CD8-positive, alpha-beta memory T cell (primary cell): ENCODE measurements at regions not wholly inside any gene's neighbourhood (a gene's known extent, or its start where the extent isn't known, plus 50 kb on each side); places are given as distances from the start of the nearest gene placed in this dataset.

Experiments
- CTCF ChIA-PET: fragments of 350-600 bp; sonication (Branson Sonifier 250); formaldehyde crosslinking; loops from one replicate; lab custom pipeline; 2021; ENCODE audit warnings: antibody characterized with exemption; lab: Charles Lee
- POLR2A ChIA-PET: fragments of 350-600 bp; sonication (Branson Sonifier 250); formaldehyde crosslinking; loops from one replicate; lab custom pipeline; 2021; ENCODE audit warnings: antibody characterized with exemption; lab: Charles Lee
- DNase-seq, 5 donors: peaks; one replicate each; pipeline versions ENCODE4 v3.0.0 to v3.0.0-alpha.2; 2020 to 2022; ENCODE audit warnings: mixed read lengths in 1 of 5
- H3K27ac ChIP-seq: one replicate; pipeline ENCODE4 v1.7.0; 2013; ENCODE audit warnings: low read depth, mild to moderate bottlenecking, low read length, moderate library complexity
- H3K27me3 ChIP-seq: 2 replicates; pipeline ENCODE4 v1.7.0; 2013; ENCODE audit warnings: low read length, mild to moderate bottlenecking; ENCODE audit not compliant: insufficient read depth, poor library complexity, severe bottlenecking
- H3K36me3 ChIP-seq: 2 replicates; pipeline ENCODE4 v1.7.0; 2013; ENCODE audit warnings: mild to moderate bottlenecking, low read length, moderate library complexity; ENCODE audit not compliant: insufficient read depth
- H3K4me1 ChIP-seq: 2 replicates; pipeline ENCODE4 v1.7.0; 2013; ENCODE audit warnings: mild to moderate bottlenecking, low read length, moderate library complexity; ENCODE audit not compliant: insufficient read depth
- H3K4me3 ChIP-seq: 2 replicates; pipeline ENCODE4 v1.7.0; 2013; ENCODE audit warnings: mild to moderate bottlenecking, low read length
- H3K9me3 ChIP-seq: 2 replicates; pipeline ENCODE4 v1.7.0; 2013; ENCODE audit warnings: mild to moderate bottlenecking, low read length
- H3K27ac Mint-ChIP-seq, 8 donors: one replicate each; pipeline ENCODE4 v1.8.0; 2020 to 2021; ENCODE audit warnings: mixed read lengths in 8 of 8, mild to moderate bottlenecking in 6 of 8, inconsistent platforms in 3 of 8, moderate library complexity in 3 of 8
- H3K27me3 Mint-ChIP-seq, 2 donors: one replicate each; pipeline ENCODE4 v1.8.0; 2020 to 2021; ENCODE audit warnings: mixed read lengths in 2 of 2, mild to moderate bottlenecking in 1 of 2, moderate library complexity in 1 of 2
- H3K36me3 Mint-ChIP-seq, 3 donors: one replicate each; pipeline ENCODE4 v1.8.0; 2020 to 2021; ENCODE audit warnings: mixed read lengths in 3 of 3, inconsistent platforms in 1 of 3, mild to moderate bottlenecking in 1 of 3
- H3K4me1 Mint-ChIP-seq, 3 donors: one replicate each; pipeline ENCODE4 v1.8.0; 2020 to 2021; ENCODE audit warnings: mixed read lengths in 3 of 3, inconsistent platforms in 1 of 3, mild to moderate bottlenecking in 1 of 3
- H3K4me3 Mint-ChIP-seq, 7 donors: one replicate each; pipeline ENCODE4 v1.8.0; 2020 to 2021; ENCODE audit warnings: mixed read lengths in 7 of 7, mild to moderate bottlenecking in 6 of 7, moderate library complexity in 4 of 7, inconsistent platforms in 2 of 7
- H3K9me3 Mint-ChIP-seq, 5 donors: one replicate each; pipeline ENCODE4 v1.8.0; 2020 to 2022; ENCODE audit warnings: mixed read lengths in 5 of 5, mild to moderate bottlenecking in 3 of 5, moderate library complexity in 2 of 5, inconsistent platforms in 1 of 5

GRCh38 chr4:155001251-155001650, 207.2 kb upstream of the NPY2R start:
- H3K27ac Mint-ChIP-seq: no peak overlapping the region
- CTCF ChIA-PET: no interaction called here

DNA sequence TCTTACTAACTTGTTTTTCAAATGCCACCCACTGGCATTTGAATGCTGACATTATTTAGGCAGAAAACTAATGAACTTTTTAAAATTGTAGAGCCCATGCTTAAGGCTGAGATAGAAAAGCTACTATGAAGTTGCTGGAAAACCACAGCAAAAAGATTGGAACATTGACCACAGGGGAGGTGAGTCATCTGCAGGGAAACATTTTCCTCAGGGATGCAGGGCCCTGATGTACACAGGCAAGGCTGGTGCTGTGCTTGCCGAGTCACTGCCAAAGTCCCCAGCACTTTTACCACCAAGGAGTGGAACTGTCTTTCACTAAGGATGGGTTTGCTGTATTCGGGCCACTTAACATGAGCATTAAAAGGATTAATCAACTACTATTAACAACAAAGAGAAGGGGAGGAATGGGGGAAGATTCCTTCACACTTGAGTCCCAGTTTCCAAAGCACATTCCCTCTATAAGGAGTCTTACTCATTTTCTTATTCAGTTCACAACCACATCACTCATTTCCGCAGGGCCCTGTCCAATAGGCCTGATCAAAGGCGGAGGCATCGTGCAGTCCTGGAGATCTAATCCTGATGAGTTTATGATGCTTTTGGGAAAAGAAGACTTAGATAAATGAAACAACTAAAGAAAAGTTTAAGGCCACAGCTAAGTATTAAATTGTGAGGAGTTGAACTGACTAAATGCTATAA, 202.9 kb upstream of the NPY2R start:
- POLR2A ChIA-PET: no interaction called here
- no peak overlapping the region for H3K27ac ChIP-seq
- no peaks in the 10 kb centered on the region for H3K9me3 ChIP-seq
- Mint-ChIP-seq H3K27ac (no peak overlapping the region), H3K4me1 (no peaks in the 10 kb centered on the region), H3K27me3 (peaks cover 0 to 5% of the 10 kb centered on the region in 2 donors), H3K4me3 (no peak overlapping the region), H3K36me3 (no peaks in the 10 kb centered on the region), H3K9me3 (peaks cover 0 to 4% (median 0%) of the 10 kb centered on the region in 5 donors)
- no peaks in the 10 kb centered on the region for H3K27me3 ChIP-seq
- CTCF ChIA-PET: no interaction called here
- DNase-seq: no peak
- H3K4me1 ChIP-seq: no peaks in the 10 kb centered on the region
- no peaks in the 10 kb centered on the region for H3K36me3 ChIP-seq
- H3K4me3 ChIP-seq: no peak overlapping the region

More at GRCh38 chr4:155001251-155001650, 207.2 kb upstream of the NPY2R start:
- peaks cover 0 to 5% of the 10 kb centered on the region in 2 donors for H3K27me3 Mint-ChIP-seq
- peaks cover 0 to 6% (median 0%) of the 10 kb centered on the region in 5 donors for H3K9me3 Mint-ChIP-seq
- no peaks in the 10 kb centered on the region for H3K36me3 Mint-ChIP-seq
- Histone ChIP-seq H3K4me3 (no peak overlapping the region), H3K9me3 (no peaks in the 10 kb centered on the region), H3K27me3 (no peaks in the 10 kb centered on the region), H3K4me1 (no peaks in the 10 kb centered on the region), H3K27ac (no peak overlapping the region), H3K36me3 (no peaks in the 10 kb centered on the region)
- no peak overlapping the region for H3K4me3 Mint-ChIP-seq
- H3K4me1 Mint-ChIP-seq: no peaks in the 10 kb centered on the region
- DNase-seq: no peak
- POLR2A ChIA-PET: no interaction called here

DNA sequence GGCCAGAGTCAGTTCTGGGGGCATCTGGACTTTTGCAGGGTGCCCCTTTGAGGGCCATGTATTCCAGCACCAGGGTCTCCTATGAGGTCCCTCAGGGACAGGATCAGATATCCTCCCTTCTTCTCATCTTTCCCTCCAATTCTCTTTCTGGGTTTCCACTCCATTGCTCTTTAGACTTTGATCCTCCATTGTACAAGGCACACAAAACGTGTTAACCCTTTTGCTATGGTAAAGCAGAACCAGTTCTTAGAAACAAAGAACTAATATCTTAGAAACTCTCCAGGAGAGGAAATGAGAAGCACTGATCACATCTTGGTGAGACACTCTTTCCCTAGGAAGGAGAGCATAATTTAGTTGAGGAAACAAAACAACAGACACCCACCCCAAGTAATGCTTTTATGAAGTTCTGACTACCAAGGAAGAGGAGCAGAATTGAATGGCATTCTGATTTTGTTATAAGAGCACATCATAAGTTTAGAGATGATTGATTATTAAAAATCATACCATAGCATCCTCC, 200.7 kb upstream of the NPY2R start:
- Mint-ChIP-seq H3K4me3 (no peak overlapping the region), H3K4me1 (no peaks in the 10 kb centered on the region), H3K36me3 (no peaks in the 10 kb centered on the region), H3K27ac (no peak overlapping the region), H3K27me3 (peaks cover 0 to 2% of the 10 kb centered on the region in 2 donors), H3K9me3 (peaks cover 0 to 2% (median 0%) of the 10 kb centered on the region in 5 donors)
- CTCF ChIA-PET: no interaction called here
- Histone ChIP-seq H3K36me3 (no peaks in the 10 kb centered on the region), H3K9me3 (no peaks in the 10 kb centered on the region), H3K27ac (no peak overlapping the region), H3K4me3 (no peak overlapping the region), H3K27me3 (no peaks in the 10 kb centered on the region), H3K4me1 (no peaks in the 10 kb centered on the region)
- POLR2A ChIA-PET: no interaction called here
- DNase-seq: no peak

GRCh38 chr4:155008389-155008788, 200.0 kb upstream of the NPY2R start:
- no peaks in the 10 kb centered on the region for H3K27me3 ChIP-seq
- peaks cover 0 to 2% of the 10 kb centered on the region in 2 donors for H3K27me3 Mint-ChIP-seq
- no peaks in the 10 kb centered on the region for H3K9me3 ChIP-seq
- H3K36me3 Mint-ChIP-seq: no peaks in the 10 kb centered on the region
- no peak overlapping the region for H3K4me3 Mint-ChIP-seq
- CTCF ChIA-PET: no interaction called here
- no peaks in the 10 kb centered on the region for H3K36me3 ChIP-seq
- POLR2A ChIA-PET: no interaction called here
- no peak overlapping the region for H3K27ac ChIP-seq
- H3K4me3 ChIP-seq: no peak overlapping the region
- no peaks in the 10 kb centered on the region for H3K4me1 ChIP-seq
- DNase-seq: no peak
- H3K4me1 Mint-ChIP-seq: no peaks in the 10 kb centered on the region
- H3K27ac Mint-ChIP-seq: no peak overlapping the region
- H3K9me3 Mint-ChIP-seq: peaks cover 0 to 2% (median 0%) of the 10 kb centered on the region in 5 donors

- POLR2A ChIA-PET: no interaction called here
- no peaks in the 10 kb centered on the region for H3K4me1 Mint-ChIP-seq
- no peak overlapping the region for H3K27ac Mint-ChIP-seq
Observed at GRCh38 chr4:155009288-155009687, 199.1 kb upstream of the NPY2R start.

GRCh38 chr4:155010376-155010775, 198.1 kb upstream of the NPY2R start:
- H3K4me3 Mint-ChIP-seq: no peak overlapping the region
- ChIA-PET CTCF (no interaction called here), POLR2A (no interaction called here)
- H3K9me3 Mint-ChIP-seq: peaks cover 0 to 5% (median 2%) of the 10 kb centered on the region in 5 donors
- H3K27me3 Mint-ChIP-seq: no peaks in the 10 kb centered on the region
- no peak for DNase-seq
- H3K36me3 Mint-ChIP-seq: no peaks in the 10 kb centered on the region
- H3K27ac Mint-ChIP-seq: no peak overlapping the region
- H3K4me1 Mint-ChIP-seq: no peaks in the 10 kb centered on the region
- H3K36me3 ChIP-seq: no peaks in the 10 kb centered on the region
- H3K9me3 ChIP-seq: no peaks in the 10 kb centered on the region
- no peak overlapping the region for H3K27ac ChIP-seq
- H3K4me1 ChIP-seq: no peaks in the 10 kb centered on the region
- no peaks in the 10 kb centered on the region for H3K27me3 ChIP-seq
- H3K4me3 ChIP-seq: no peak overlapping the region

More at GRCh38 chr4:155009288-155009687, 199.1 kb upstream of the NPY2R start:
- H3K4me3 ChIP-seq: no peak overlapping the region
- H3K27ac ChIP-seq: no peak overlapping the region
- peaks cover 0 to 5% (median 0%) of the 10 kb centered on the region in 5 donors for H3K9me3 Mint-ChIP-seq
- no peaks in the 10 kb centered on the region for H3K27me3 ChIP-seq
- no peaks in the 10 kb centered on the region for H3K9me3 ChIP-seq
- no peaks in the 10 kb centered on the region for H3K4me1 ChIP-seq
- no peak overlapping the region for H3K4me3 Mint-ChIP-seq
- no peaks in the 10 kb centered on the region for H3K36me3 ChIP-seq
- no peaks in the 10 kb centered on the region for H3K36me3 Mint-ChIP-seq
- no peak for DNase-seq
- CTCF ChIA-PET: no interaction called here
- H3K27me3 Mint-ChIP-seq: no peaks in the 10 kb centered on the region

- Mint-ChIP-seq H3K27me3 (no peaks in the 10 kb centered on the region), H3K9me3 (peaks cover 0 to 5% (median 0%) of the 10 kb centered on the region in 5 donors), H3K4me3 (no peak overlapping the region), H3K27ac (no peak overlapping the region), H3K4me1 (no peaks in the 10 kb centered on the region), H3K36me3 (no peaks in the 10 kb centered on the region)
- Histone ChIP-seq H3K4me3 (no peak overlapping the region), H3K9me3 (no peaks in the 10 kb centered on the region), H3K27me3 (no peaks in the 10 kb centered on the region), H3K36me3 (no peaks in the 10 kb centered on the region), H3K27ac (no peak overlapping the region), H3K4me1 (no peaks in the 10 kb centered on the region)
- POLR2A ChIA-PET: no interaction called here
- no peak for DNase-seq
- CTCF ChIA-PET: no interaction called here
Observed at GRCh38 chr4:155011163-155011780, 197.2 kb upstream of the NPY2R start.

DNA sequence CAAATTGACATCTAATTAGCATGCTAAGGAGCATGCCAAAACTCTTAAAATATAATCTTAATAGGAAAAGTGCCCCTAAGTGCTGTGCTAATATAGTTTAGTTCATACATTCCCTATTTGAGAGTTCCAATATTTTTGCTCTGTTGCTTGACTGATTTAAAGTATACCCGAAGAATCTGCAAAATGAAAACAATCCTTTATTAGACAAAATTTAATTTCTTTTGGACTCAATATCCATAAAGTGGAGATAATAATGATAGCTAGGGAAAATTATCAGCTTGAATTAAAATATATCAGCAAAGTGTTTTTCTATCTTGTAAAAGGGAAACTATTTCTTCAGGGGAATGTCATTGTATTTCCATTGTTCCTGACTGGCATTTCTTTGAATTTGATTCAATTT, 196.0 kb upstream of the NPY2R start:
- no peak overlapping the region for H3K4me3 ChIP-seq
- H3K9me3 ChIP-seq: no peaks in the 10 kb centered on the region
- H3K4me1 Mint-ChIP-seq: no peaks in the 10 kb centered on the region
- H3K27ac ChIP-seq: no peak overlapping the region
- no peaks in the 10 kb centered on the region for H3K4me1 ChIP-seq
- peaks cover 0 to 5% (median 0%) of the 10 kb centered on the region in 5 donors for H3K9me3 Mint-ChIP-seq
- H3K36me3 ChIP-seq: no peaks in the 10 kb centered on the region
- CTCF ChIA-PET: no interaction called here
- no peak for DNase-seq
- no peak overlapping the region for H3K4me3 Mint-ChIP-seq
- H3K27me3 ChIP-seq: no peaks in the 10 kb centered on the region
- H3K27ac Mint-ChIP-seq: no peak overlapping the region
- no peaks in the 10 kb centered on the region for H3K27me3 Mint-ChIP-seq
- POLR2A ChIA-PET: no interaction called here
- no peaks in the 10 kb centered on the region for H3K36me3 Mint-ChIP-seq
